Fibroblast of skin of left quadriceps (primary cell): ENCODE measurements at regions not wholly inside any gene's neighbourhood (a gene's known extent, or its start where the extent isn't known, plus 50 kb on each side); places are given as distances from the start of the nearest gene placed in this dataset.

Experiments used
- DNase-seq, 2 experiments: peaks; one replicate each; pipeline ENCODE4 v3.0.0-alpha.2; 2013; ENCODE audit warnings: low read depth in 2 of 2

GRCh38 chrX:14476205-14476604, 53.1 kb upstream of the GLRA2 start:
- peak; percentile 29 to 32 for DNase-seq

DNA sequence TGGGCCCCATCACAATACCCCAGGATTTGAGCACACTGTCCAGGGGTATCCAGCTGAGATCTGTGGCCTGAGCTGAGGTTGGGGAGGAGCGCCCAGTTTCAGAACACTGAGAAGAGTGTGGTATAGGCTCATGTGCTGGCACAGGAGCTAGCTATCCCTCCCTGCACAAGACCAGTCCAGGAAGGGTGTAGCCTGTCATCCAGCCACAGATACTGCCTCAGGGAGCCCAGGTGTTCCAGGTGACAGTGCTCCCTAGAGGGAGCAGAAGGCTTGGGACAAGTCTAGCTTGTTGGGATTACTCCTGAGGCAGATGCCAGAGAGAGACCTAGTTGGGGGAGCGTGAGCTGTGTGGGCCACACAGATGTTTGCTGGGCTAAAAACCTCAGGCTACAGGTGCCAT, 79.6 kb upstream of the GLRA2 start:
- DNase-seq: no peak

GRCh38 chrX:14448406-14448805, 80.9 kb upstream of the GLRA2 start:
- no peak for DNase-seq

GRCh38 chrX:14440106-14440505, 89.2 kb upstream of the GLRA2 start:
- DNase-seq: no peak

DNA sequence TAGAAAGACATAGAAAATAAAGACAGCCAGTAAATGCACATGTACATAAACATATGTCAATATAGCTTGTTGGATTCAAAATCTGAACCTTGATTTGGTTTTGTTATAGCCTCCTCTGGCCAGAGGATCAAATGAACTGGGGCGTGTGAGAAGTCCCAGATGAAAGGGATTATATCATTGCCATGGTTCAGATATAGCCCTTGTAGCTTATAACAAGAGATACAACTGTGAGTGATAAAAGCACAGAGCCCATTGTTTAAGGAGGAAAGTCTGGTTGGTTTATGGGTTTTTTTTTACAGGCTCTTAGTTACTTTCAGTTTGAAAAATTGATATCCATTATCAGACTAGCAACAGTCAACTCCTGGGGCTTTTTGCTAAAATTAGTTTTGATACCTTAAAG, 101.7 kb upstream of the GLRA2 start:
- no peak for DNase-seq

- DNase-seq: no peak
These were observed 108.5 kb upstream of the GLRA2 start for GRCh38 chrX:14420841-14421240.

- DNase-seq: no peak
These were observed 116.7 kb upstream of the GLRA2 start for GRCh38 chrX:14412686-14413085.

- DNase-seq: no peak
These were observed 118.0 kb upstream of the GLRA2 start for GRCh38 chrX:14411326-14411725.

DNA sequence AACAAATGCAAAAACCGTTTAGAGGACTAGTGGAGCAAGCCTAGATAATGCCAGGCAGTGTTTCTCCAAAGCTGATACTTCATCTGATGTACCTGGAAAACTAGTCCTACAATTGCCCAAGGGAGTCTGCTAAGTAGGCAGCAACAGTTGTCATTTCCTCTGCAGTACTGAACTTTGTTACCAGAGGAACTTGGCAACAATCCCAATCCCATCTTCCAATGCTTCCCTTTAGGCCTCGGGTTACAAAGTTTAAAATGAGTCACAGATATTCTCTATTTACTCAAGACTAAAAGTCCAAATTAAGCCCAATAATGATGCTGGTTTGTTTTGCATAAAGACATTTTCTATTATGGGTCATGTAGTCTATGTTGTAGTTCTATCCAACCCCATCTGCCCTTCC, 120.0 kb upstream of the GLRA2 start:
- DNase-seq: no peak

GRCh38 chrX:14406225-14406624, 123.1 kb upstream of the GLRA2 start:
- DNase-seq: no peak

GRCh38 chrX:14398725-14399124, 130.6 kb upstream of the GLRA2 start:
- peak; percentile 18 to 22 for DNase-seq

GRCh38 chrX:14389682-14390081, 139.7 kb upstream of the GLRA2 start:
- DNase-seq: no peak

DNA sequence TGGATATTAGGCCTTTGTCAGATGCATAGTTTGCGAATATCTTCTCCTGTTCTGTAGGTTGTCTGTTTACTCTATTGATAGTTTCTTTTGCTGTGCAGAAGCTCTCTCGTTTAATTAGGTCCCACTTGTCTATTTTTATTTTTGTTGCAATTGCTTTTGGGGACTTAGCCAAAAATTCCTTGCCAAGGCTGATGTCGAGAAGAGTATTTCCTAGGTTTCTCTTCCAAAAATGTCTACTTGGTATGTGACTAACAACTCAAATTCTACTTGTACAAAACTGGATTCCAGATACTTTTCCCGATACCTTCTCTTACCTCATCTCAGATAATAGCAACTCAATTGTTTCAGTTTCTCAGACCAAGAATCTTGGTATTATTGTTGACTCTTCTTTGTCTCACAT, 142.4 kb upstream of the GLRA2 start:
- no peak for DNase-seq

GRCh38 chrX:14380044-14380443, 149.3 kb upstream of the GLRA2 start:
- DNase-seq: no peak

- DNase-seq: no peak
These were observed 151.9 kb upstream of the GLRA2 start for GRCh38 chrX:14377427-14377826.

- no peak for DNase-seq
These were observed 165.6 kb upstream of the GLRA2 start for GRCh38 chrX:14363728-14364127.

DNA sequence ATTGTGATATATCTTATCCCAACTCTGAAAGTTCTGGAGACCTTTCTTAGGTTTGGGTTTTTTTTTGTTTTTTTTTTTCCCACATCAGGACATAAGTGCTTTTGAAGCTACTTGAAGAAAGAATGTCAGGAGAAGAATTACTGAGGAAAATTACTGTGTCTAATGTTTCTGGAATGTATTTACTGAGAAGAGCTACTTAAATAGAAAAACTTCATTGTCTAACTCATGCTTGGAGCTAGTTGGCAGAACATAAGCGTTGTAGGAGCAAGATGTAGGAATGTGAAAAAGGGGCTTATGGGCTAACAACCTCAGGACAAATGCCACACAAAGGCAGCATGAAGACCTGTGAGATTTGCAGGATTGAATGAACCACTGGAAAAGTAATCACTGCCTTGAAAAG, 166.6 kb upstream of the GLRA2 start:
- DNase-seq: peak; percentile 50 to 53

DNA sequence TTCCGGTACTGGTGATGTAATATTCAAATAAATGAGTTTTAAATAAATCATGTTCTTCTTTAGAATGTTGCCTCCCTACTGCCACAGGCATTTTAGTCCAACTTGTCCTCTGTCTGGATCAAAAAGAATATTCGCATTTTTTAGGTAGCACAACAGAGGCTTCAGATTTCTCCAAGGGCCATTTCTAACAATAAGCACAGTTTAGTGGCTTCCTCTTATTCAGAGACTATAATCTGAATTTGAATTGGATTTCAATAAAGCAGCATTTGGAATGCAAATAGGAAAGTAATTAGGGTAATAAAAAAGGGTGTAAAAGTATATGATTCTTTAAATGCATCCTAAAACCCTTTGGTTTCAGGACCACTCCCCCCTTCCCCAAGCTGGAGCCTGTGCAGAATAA, 167.9 kb upstream of the GLRA2 start:
- DNase-seq: no peak

GRCh38 chrX:14359727-14360126, 169.6 kb upstream of the GLRA2 start:
- DNase-seq: no peak

GRCh38 chrX:14359316-14359715, 170.0 kb upstream of the GLRA2 start:
- DNase-seq: no peak

DNA sequence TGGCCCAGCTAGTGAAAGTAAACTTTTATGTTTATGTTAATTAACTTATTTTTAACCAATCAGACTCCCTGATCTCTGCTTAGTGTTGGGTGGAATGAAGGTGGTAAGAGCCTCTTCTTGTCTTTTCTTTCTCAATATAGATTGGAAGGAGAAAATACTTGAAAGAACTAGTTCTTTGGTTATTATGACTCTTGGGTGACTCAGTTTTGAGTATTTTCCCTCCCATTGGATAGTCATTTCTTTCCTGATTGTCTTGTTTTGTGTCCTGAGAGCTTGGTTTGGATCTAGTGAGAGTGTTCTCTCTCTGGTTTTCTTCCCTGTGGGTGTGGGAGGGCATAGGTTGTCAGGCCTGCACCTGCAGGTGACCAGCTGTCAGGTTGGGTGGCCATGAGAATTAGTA, 172.0 kb upstream of the GLRA2 start:
- no peak for DNase-seq

DNA sequence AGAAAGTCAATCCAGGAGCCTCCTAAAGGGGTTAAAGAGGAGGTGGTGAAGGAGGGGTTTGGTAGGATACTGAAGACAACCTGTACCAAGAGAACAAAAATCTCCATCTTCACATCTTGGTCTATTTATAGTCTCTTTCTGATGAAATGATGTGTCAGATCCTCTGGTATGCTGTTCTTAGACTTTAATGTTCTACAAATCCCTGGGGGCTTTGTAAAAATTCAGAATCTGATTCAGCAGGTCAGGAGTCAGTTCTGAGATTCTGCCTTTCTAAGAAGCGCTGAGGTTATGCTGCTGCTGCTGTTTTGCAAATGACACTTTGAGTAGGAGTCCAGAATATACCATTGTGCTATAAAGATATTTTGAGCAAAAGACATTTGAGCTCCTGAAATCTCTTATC, 172.9 kb upstream of the GLRA2 start:
- DNase-seq: peak; percentile 83 to 86

GRCh38 chrX:14355556-14355955, 173.8 kb upstream of the GLRA2 start:
- DNase-seq: no peak

DNA sequence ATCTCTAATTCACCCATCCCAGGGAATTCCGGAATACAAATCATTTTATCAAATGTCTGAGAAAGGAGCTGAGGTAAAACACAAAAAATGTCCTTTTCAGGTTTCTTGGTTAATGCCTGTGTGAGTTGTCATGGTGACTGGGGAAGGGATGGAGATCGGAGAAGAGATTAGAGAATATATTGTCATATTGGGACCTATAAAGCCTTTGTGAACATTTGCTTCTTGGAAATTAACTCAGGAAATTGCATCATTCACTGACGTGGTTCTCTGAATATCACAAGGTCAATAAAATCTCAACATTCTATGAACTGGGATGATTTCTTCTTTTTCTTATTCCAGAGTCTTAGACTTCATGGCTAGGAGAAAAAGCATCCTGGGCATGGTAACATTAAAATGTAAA, 174.8 kb upstream of the GLRA2 start:
- DNase-seq: peak; percentile 78 to 80

DNA sequence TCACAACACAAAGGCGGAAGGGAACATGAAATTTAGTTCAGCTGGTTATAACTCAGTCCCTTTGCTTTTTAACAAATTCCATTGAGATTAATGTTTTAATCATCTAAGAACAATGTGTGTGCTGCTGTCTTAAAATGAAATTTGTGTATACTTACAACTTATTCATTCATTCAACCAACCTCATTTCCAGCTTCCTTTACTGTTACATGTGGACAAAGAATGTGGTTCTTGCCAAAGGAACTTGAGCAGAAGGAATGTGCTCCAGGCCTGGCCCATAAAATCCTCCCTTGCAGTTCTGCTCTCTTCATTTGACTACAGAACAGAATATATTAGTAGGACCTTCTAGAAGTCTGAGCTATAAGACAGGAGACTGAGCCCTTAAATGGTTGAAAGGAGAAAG, 176.8 kb upstream of the GLRA2 start:
- peak; percentile 62 to 64 for DNase-seq
